NCI-H1930 (cell line): ENCODE measurements at regions not wholly inside any gene's neighbourhood (a gene's known extent, or its start where the extent isn't known, plus 50 kb on each side); places are given as distances from the start of the nearest gene placed in this dataset.
"Not testable (repeated sequence)": the region's sequence is repeated elsewhere in the genome, so short reads cannot be mapped to it uniquely, and the experiment has no call there.

Experiments
- DNase-seq, 2 experiments: peaks; one replicate each; lab custom pipeline; 2025; lab: John Stamatoyannopoulos, UW

- no peak for DNase-seq
Observed at GRCh38 chr5:58016877-58017276, 443.0 kb downstream of the PLK2 start.

DNA sequence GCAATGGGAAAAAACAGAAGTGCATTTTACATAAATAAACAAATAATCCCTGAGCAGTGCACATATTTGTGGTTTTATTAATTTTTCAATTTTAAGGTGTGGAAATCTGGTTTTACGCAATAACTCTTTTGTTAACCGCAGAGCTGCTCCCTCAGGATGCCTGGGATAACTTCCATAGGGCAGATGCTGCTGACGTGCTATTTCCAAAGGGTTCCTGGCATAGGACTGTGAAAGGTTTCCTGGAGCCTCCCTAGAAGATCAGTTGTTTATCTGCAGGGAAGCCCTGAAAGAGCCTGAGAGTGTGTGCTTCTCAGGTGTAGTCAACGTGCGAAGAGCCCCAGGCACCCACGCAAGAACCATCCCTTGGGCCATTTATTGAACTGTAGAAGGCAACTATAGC, 443.5 kb downstream of the PLK2 start:
- no peak for DNase-seq

GRCh38 chr5:58015175-58015574, 444.7 kb downstream of the PLK2 start:
- DNase-seq, result no peak

DNA sequence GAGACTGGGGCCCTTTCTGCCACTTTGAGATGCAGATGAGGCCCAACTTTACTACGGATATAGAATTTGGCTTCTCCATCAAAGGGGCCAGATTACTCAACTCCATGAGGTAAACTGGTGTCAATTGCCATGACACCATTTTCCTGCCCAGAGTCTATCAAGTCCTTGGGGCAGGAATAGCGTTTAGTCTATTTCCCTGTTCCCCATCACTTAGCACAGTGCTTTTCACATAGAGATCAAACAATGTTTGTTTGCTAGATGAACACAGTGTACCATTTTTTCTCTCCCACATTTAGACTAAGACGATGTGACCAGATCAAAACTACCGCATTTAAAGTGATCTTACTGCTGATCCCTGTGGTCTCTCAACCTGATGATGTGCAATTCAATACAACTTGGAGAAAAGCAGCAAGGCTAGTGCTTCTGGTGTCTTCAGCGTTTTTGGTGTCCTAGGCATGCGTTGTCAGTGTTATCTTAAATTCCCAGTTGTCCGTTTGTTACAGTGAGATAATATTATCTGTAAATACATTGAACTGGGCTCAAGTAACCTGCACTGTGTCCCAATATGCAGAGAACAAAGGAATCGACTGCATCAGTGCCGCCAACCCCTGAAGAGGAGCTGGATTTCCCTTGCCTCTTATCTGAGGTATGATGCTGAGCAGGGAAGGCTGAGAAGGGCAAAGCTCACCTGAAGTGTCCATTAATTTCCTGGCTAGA, 446.2 kb downstream of the PLK2 start:
- no peak for DNase-seq

GRCh38 chr5:58012801-58013315, 447.0 kb downstream of the PLK2 start:
- DNase-seq, result no peak

DNA sequence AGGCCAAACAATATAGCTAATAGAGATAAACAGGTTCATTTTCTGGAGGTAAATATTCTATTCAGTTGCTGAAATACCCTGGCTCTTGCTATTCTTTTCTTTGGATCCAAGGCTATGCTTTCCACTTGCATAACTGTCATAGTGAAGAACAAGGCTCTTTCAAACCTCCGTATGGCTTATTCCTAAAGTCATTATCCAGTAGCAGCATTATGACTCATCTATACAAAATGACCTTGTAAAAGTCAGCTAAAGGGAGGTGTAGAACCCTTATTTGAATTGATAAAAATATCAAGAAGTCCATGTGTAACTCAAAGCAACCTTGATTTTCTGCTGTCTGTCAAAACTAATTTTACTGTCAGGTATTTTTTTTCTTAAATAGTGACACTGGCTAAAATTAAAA, 447.8 kb downstream of the PLK2 start:
- DNase-seq, result no peak

GRCh38 chr5:58011301-58011700, 448.6 kb downstream of the PLK2 start:
- no peak for DNase-seq

DNA sequence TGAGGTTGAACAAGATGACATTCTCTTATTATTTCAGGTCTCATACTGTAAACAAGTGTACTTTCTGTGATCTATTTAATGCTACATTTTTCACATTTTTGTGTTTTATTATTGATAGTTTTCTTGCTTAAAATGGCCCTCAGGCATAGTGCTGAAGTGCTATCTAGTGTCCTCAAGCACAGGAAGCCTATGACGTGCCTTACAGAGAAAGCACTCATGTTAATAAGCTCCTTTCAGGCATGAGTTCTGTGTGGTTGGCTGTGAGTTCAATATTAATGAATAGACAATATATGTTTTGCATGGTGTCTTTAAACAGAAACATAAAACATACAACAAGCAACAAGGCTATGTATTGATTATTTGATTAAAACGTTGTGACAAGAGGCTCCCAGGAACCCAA, 450.1 kb downstream of the PLK2 start:
- DNase-seq, result no peak

GRCh38 chr5:58002323-58002722, 457.6 kb downstream of the PLK2 start:
- DNase-seq, result no peak

- no peak for DNase-seq
Observed at GRCh38 chr5:57993866-57994265, 466.0 kb downstream of the PLK2 start.

DNA sequence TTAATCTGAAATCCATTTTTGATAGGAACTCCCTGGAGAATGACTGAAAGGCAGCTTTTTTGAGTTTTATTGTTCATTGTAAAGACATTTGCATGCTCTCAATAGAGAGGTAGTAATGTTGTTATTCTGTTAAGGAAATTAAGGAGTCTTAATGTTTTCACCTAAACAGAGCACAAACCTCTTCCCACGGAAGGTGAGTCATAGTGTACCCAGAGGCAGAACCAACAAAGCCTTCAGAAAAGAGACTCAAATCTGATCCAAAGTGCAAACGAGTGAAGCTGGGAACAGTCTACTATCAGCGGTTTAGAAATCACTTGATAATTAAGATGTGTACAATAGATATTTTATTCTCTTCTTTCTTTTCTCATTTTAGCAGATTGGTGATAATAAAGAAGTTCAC, 470.5 kb downstream of the PLK2 start:
- no peak for DNase-seq

- no peak for DNase-seq
Observed at GRCh38 chr5:57988813-57989212, 471.1 kb downstream of the PLK2 start.

- DNase-seq, result no peak
Observed at GRCh38 chr5:57987552-57987951, 472.3 kb downstream of the PLK2 start.

DNA sequence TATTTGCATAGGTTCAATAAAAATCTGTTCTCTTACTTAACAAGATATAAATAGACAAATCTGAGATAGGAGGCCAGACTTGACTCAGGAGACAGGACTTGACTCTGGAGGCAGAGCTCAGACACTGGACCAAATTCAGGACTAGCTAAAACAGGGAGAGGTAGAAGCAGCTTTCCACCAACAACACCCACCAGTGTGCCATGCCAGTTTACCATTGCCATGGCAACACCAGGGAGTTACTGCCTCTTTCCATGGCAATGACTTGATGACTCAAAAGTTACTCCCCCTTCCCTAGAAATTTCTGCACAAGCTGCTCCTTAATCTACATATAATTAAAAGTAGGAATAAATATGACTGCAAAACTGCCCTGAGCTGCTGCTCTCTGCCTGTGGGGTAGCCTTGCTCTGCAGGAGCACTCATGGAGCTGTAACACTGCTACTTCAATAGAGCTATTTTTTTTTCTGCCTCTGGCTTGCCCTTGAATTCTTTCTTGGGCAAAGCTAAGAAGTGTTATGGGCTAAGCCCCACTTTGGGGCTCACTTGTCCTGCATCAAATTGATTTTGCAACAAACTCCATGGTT, 473.0 kb downstream of the PLK2 start:
- DNase-seq, result no peak

DNA sequence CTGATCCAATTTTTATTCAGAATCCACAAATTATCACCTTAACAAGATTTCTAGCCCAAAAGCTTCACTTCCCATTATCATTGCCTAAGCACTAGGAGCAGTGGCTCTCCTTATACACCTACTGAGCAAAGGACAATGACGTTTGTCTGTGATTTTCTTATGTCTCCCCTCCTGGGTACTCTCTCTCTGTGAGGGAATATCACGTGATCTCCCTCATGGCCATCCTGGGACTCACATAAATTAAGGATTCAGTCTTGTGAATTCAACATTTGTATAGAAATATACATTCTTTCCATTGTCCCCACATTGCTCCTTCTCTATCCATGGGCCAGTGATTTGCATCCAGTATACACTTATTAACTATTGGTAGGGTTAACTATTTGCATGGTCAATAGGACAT, 476.5 kb downstream of the PLK2 start:
- no peak for DNase-seq

DNA sequence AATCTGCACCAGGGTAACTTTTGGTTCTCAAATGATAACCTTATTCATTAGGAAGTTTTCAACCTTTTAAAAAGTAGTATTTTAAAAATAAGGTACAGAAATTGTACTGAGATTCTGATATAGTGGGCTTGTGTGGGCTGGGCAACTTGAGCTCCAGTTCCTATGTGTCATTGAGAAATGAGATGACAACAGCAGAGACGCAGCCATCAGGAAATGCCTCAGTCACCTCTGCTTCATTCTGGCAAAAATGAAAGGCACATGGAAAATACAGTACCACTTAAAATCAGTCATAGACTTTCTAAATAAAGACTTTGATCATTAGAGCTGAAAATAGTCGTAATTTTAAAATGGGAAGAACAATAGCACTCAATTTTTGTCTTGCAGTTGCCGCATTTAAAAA, 480.2 kb downstream of the PLK2 start:
- no peak for DNase-seq

- DNase-seq, result no peak
Observed at GRCh38 chr5:57976506-57976905, 483.4 kb downstream of the PLK2 start.

DNA sequence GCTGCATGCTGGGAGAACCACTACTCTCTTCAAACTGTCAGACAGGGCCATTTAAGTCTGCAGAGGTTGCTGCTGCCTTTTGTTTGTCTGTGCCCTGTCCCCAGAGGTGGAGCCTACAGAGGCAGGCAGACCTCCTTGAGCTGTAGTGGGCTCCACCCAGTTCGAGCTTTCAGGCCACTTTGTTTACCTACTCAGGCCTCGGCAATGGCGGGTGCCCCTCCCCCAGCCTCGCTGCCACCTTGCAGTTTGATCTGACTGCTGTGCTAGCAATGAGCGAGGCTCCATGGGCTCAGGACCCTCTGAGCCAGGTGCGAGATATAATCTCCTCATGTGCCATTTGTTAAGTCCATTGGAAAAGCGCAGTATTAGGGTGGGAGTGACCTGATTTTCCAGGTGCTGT, 487.8 kb downstream of the PLK2 start:
- DNase-seq, result not testable (repeated sequence)

DNA sequence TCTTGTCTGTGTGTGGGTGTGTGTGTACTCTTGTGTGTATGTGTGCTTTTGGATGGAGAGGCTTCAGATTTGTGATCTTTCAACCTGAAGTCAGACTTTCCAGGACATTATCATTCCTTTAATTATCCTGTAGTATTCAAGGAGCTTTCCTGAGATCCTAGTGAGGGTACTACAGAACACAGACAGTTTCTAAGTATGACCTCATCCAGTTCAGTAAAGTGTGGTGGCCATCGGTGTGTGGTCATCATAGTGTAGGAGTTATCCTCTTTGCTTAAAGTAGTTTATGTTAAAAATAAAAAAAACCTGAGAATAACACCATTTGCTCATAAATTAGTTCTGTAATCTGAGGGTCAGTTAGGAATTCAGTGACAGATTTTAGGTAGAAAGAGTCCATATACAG, 478.0 kb upstream of the ACTBL2 start:
- DNase-seq, result no peak

- DNase-seq, result no peak
Observed at GRCh38 chr5:57956636-57957035, 474.0 kb upstream of the ACTBL2 start.

DNA sequence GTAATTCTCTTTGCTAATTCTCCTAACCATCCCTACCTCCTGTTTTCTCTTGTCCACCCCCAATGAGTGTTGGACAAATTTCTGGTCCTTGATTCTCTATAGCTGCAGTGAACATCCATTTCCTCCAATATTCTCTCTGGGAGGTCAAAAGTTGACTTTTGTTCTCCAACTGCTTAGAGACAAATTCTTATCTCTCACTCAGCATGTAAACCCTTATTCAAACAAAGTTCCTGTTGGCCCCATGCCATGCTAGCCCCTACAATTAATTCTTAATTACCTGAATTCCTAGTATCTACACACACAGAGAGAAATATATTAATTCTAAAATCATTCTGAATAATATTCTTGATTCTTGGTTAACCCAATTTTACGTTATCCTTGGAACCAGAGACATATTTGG, 472.9 kb upstream of the ACTBL2 start:
- DNase-seq, result no peak

DNA sequence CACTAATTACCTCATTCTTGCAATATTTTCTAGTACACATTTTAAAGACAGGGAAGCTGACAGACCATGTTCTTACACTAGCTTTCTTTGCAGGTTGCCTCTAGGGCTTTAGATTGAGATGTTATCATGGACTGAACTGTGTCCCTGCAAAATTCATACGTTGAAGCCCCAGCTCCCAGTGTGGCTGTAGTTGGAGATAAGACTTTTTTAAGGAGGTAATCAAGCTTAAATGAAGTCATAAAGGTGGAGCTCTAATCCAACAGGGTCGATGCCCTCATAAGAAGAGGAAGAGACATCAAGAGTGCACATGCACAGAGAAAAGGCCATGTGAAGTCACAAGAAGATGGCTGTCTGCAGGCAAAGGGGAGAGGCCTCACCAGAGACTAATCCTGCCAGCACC, 471.2 kb upstream of the ACTBL2 start:
- DNase-seq, result no peak

- no peak for DNase-seq
Observed at GRCh38 chr5:57950616-57951228, 468.1 kb upstream of the ACTBL2 start.

DNA sequence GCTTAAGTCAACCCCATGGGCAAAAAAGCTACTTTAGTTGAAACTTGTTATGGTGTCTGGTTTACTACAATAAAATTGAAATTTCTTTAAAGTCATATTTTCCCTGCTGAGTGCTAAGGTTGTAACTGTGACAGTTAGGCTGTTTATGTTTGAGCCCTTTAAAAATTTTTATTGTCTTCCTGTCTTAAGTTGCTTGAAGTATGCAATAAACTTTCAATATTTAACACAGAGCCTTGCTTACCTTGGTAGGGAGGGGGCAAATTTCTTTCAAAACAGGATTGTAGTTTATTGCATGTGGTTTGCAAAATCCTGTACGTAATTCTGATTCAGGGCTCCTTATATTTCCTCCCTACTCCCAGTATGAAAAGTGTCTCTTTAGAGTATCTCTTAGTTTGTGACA, 465.5 kb upstream of the ACTBL2 start:
- no peak for DNase-seq
